NAMALWA (cell line): ENCODE measurements at regions not wholly inside any gene's neighbourhood (a gene's known extent, or its start where the extent isn't known, plus 50 kb on each side); places are given as distances from the start of the nearest gene placed in this dataset.

Source experiments
- DNase-seq: peaks from one replicate; pipeline ENCODE4 v3.0.0-alpha.2; 2015; ENCODE audit warnings: low spot score

DNA sequence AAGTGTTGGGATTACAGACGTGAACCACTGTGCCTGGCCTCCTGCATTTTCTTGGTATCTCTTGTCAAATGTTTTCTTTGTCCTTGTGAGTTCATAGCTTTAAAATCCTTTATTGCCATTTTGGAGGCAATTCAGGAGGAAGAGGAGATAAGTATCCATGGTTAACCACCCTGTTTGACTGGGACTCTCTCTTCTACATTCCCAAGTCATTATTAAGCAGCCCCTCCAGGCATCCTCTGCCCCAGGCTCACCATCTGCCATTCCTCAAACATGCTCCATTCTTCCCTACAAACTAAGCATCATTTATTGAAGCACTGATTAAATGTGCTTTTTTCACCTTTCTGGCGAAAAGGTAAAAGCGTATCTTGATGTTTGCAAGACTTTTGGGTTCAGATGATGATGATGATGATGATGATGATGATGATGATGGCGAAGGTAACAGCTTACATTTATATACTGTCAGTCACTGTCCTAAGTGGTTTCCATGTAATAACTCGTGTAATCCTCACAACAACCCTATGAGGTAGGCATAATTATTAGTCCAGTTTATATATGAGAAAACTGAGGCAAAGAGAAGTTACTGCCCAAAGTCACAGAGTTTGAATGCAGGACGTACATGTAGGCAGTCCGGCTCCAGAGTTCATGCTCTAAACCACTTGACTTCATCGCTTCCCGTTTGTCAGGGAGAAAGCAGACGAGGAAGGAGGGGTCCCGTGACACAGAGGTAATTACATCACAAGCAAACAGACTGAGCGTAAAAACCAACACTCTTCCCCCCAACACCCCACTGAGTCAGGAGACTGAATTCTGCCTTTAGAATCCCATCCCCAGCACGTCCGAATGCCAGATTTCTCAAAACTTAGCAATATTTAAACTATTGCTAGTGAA lies 69.7 kb upstream of the ACKR3 start:
- no peak for DNase-seq

DNA sequence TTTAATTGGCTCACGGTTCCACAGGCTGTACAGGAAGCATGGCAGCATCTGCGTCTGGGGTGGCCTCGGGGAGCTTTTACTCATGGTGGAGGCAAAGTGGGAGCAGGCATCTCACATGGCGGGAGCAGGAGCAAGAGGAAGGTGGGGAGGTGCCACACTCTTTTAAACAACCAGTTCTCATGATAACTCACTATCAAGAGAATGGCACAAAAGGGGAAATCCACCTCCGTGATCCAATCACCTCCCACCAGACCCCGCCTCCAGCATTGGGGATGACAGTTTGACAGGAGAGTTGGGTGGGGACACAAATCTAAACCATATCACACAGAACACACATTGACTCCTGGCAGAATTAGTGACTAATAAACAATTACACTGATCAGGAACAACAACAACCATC lies 68.6 kb upstream of the ACKR3 start:
- no peak for DNase-seq

DNA sequence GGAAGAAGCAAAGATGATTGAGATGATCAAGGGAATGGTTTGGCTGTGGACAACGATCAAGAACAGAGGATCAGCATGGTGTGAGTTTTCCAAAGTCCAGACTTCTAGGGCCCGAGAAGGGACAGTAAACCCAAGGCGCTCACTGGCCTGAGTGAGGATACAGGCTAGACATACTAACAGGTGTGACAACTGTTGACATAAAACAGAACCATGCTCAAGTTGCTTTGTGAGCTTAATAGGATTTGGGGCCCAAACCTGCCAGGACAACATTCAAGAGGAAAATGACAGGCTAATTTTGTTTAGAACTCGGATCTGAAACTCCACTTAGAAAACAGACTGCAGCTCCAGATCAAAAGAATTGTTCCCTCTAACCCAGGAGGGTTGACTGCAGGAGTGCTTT lies 68.1 kb upstream of the ACKR3 start:
- no peak for DNase-seq

DNA sequence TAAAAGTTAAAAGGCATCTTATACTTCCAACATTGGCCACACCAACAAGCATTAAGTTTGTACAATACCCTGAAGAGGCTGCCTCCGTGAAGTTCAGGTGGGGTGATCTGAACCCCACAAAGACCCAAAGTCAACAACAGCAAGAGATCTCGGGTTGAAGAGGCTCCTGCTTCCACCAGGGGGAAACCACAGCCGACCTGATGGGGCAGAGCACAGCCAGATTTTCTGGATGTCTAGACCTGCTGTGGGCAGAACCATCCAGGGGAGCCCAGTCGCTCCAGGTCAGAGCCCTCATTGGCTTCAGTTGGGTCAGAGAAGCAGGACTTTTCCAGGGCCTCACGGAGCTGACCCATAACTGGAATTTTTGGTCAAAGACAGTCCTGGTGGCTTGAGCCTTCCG lies 66.5 kb upstream of the ACKR3 start:
- DNase-seq: peak; percentile 29

DNA sequence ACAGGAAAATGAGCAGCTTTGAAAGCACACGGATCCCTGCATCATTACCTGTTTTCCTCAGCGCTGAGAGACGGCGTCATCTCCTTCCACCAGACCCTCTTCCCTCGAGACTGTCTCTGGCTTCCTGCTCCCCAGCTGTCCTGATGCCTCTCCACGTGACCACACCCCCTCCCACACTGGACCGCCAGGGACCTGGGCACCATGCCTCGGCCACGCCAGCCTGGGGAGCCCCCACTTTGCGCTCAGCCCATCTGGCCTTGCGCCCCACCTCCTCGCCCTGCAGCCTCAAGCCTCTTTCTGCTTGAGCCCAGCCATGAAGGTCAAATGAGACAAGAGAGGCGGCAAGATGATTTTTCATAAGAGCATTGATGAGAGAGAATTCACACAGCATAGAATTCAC lies 66.0 kb upstream of the ACKR3 start:
- no peak for DNase-seq

DNA sequence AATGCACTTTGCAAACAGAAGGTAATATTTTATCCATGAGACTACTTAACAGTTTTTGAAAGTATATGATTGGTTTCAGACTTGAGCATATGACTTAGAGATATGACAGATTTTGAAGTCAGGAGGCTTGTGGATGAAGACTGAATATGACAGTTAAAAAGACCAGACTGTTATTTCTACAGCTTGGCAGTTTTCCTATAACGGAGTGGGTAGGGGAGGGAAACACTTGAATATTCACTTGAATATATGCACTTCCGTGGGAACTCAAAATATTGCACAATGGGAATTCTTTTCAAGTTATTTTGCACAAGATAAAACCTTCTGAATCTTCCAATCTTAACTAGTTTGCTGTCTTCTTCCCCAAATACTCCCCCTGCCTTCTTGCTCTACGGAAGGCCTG lies 64.6 kb upstream of the ACKR3 start:
- DNase-seq: no peak

DNA sequence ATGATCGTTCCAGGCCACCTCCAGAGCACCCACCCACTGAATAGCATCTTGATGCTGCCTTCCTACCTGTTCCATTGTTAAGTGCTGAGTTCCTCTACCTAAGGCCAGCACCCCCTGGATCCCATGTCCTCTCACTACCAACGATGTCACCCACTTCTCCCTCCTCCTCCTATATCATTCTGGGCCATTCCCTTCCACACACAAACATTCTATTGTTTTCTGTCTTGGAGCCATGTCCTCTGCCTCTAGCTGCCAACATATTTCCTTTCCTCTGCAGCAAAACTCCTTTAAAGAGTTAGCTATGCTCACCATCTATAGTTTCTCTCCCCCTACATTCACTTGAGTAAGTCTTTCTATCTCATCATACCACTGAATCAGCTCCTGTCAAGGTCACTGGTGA lies 64.0 kb upstream of the ACKR3 start:
- DNase-seq: no peak

DNA sequence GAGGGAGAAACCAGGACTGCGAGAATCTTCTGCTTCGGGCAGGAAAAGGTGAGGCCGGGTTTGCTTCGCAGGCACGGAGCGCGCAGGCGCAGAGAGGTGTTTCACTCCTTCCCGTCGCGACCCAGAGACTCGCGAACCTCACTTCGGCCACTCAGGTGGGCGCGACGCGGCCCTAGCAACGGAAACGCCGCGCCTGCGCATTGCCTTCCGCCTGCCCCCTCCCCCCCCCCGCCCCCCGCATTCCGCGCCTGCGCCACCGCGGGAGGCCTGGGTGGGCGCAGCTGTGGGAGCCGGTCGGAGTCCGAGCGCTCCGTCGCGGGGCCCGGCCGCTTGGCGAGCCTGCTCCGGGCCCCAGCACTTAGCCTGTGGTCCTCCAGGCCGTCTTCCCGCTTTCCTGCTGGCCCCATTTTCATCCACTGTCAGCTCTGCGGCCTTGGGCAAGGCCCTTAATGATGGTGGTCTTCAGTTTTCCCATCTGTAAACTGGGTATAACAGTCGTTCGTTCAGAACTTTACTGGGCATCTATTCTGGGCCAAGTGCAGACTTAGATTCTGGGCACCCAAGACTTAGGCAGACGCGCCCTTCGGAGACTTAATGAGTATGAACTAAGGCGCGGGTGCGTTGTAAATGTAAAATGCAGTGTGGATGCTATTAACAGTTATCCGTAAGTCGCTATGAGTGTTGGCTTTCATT lies 62.1 kb upstream of the ACKR3 start:
- DNase-seq: no peak

DNA sequence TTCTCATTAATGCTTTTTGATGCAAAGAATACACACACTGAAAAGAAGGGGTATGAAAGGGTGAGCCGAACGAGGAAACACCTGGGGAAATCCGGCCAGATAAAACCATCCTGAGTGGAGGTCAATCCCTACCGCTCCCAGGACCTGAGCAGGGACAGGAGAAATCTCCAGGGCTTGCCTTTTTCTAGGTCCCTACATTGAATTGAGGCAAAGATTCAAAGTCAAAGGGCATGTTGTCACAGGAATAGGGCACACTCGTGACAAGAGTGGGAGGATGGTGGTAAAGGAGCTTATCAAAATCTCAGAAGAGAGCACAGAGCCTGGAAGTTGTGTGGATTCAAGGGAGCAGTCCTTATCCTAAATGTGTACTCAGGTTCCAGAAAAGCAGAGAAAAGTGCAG lies 61.2 kb upstream of the ACKR3 start:
- DNase-seq: no peak

DNA sequence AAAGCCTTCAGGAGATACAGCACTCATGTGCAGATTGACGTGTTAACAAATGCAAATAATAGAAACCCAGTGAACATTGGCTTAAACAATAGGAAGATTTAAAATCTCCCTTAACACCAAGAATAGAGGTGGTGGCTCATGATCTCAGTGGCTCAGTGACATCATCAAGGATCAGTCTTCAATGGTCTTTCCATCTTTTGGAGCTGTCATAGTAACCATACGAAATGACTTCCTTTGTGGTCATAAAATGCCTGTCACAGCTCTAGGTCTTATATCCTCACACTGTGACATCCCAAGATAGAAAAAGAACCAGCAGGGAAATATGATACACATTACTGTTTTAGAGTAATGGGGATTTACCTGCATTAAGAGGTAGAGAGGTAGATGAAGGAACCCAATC lies 59.6 kb upstream of the ACKR3 start:
- DNase-seq: no peak

DNA sequence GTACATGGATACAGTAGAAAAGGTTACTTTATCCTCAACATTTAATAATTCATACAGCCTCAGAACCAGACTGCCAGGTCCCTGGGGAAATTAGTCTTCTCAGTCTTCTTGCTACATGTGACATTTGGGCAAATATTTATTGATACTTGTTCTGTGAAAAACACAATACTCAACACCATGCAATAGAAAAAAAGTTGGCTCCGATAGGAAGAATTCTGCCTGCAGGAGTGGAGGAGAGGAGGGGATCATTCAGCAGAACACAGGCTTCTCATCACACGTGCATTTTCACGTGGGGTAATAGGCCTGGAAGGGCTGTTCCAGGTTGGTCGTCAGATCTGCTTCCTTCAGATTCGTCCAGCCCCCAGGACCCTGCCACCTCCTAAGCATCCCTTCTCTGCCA lies 58.4 kb upstream of the ACKR3 start:
- no peak for DNase-seq

DNA sequence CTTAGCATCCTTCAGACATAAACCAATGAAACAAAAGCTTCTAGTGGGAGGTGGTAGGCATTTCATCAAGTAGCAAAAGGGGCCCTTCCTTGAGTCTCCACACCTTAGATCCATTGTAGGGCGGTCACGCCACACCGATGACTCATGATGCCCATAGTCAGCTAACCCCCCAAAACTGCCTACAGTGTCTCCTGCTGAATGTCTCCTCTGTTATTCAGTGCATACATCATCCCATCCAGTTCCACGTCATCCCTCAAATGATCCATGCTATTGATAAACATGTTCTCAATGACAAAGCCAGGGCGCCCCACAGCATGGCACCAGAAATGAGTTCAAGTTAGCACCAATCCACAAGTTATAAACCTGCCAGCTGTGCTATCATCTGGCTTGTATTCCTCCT lies 57.4 kb upstream of the ACKR3 start:
- DNase-seq: no peak

DNA sequence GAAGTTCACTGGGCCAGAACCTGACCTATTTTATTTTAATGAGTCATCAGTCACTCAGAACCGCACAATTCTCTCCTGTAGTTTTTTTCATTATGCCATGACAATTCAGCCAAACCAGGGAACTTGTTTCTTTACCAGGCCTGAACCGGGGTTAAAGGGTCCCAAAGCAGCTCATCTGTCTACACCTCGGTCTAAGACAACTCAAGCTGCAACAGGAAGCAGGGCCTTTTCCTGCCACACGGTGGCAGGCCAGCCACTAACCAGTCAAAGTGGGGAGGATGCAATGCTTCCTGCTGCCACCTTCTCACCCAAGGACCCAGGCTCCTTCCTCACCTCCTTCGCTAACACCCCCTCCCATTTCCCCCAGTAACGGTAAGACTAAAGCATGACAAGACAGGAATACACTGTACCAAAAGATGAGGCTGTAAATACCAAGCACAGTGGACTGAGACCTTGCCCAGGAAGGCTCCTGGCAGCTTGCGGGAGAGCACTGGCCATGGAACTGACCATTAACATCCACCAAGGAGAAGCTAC lies 56.7 kb upstream of the ACKR3 start:
- DNase-seq: peak; percentile 70

DNA sequence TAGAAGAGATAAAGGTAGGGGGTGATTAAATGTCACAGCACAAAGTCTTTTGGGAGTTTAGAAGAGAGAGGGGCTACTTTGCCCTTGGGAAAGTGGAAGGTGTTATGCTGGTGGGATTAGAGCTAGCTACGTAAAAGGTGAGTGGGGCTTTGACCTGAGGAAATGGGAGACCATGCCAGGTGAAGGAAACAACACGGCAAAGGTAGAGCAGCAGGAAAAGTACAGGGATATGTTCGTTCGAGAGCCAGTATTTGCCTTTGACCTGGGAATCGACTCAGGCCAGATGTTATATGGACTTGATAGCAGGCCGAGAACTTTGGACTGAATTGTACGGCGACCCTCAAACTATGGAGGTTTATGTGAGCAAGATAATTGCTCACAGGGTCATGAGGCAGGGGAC lies 55.7 kb upstream of the ACKR3 start:
- no peak for DNase-seq

DNA sequence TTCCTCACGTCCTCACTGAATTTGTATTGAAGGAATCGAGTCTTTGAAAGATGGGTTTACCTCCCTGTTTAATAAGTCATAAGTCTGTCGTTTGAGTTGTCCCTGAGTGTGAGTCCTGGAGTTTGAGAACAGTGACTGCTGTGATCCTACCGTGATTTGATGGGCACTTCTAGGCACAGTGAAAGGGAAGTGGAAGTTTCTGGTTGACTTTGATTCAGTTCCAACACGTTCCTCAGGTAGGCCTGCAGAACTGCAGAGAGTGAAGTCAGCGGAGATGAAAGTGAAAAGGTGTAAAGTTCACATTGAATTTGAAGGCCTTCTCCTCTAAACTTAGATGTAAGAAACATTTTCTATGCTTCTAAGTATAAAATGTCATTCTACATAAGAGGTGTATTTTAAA lies 52.9 kb upstream of the ACKR3 start:
- DNase-seq: no peak

DNA sequence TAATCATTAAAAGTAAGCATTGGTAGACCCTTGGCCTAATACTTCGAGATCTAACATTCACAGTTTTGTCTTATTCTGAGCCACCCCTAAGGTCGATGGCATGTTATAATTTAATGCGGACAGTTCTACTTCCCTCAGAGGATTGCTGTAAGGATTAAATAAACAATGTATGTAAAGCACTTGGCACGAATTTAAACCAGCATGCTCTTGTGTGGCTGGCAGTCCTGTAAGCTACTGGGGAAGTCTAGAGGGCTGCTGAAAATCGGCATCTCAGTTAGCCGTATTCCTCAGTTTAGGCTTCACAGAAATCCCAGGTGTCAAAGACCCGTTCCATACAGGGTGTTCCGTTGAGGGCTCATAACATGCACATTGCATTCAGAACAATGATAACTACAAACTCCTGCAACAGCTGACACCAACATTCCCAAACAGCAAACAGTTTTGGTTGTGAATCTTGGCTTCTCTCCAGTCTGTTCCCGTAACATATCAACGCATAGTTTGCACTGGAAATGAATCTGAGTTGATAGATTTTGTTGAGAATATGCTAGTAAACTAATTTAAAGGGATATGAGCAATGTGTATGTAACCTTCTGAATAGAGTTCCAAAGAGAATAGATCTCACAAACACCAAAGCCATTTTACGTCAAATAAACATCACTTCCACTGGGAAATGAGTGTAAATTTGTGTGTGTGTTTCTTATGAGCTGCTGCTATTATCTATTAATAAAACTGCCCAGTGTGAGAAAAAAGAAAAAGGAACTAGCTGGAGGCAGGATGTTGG lies 52.2 kb upstream of the ACKR3 start:
- no peak for DNase-seq
